Gastrocnemius medialis (tissue), 4 donors: ENCODE measurements at regions not wholly inside any gene's neighbourhood (a gene's known extent, or its start where the extent isn't known, plus 50 kb on each side); places are given as distances from the start of the nearest gene placed in this dataset.

Source experiments
- POLR2A ChIP-seq, 2 donors: fragments of 450-650 bp; IDR thresholded peaks; one replicate each; pipeline ENCODE4 v1.6.1; 2017; ENCODE audit warnings: antibody characterized with exemption in 2 of 2, mild to moderate bottlenecking in 2 of 2, moderate library complexity in 2 of 2
- TF ChIP-seq, protein P1 (sequence below), 5 experiments: fragments of 450-650 bp in 3 of 5; fragments of 200-600 bp in 2 of 5; sonication (generic) in 2 of 5; IDR thresholded peaks in 4 of 5; conservative IDR thresholded peaks in 1 of 5; 1 replicate in 4 of 5; 2 replicates in 1 of 5; pipeline ENCODE4 v1.5.1; 2016 to 2019; ENCODE audit warnings: antibody characterized with exemption in 5 of 5, mild to moderate bottlenecking in 3 of 5, moderate library complexity in 3 of 5

DNA sequence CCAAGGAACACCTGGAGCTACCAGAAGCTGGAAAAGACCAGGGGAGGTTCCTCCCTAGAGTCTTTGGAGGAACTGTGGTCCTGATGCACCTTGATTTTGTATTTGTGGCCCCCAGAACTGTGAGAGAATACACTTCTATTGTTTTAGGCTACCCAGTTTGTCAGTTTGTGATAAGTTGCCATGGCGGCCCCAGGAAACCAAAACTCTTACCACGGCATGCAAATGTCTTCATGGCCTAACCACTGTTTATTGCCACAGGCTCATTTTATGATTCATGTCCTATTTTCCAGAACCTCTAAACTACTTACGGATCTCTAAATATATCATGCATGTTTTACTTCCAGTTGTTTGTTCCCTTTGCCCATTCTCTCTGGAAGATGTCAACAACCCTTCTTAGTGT lies 1250.7 kb upstream of the FAM98A start:
- TF ChIP-seq, protein P1, sequence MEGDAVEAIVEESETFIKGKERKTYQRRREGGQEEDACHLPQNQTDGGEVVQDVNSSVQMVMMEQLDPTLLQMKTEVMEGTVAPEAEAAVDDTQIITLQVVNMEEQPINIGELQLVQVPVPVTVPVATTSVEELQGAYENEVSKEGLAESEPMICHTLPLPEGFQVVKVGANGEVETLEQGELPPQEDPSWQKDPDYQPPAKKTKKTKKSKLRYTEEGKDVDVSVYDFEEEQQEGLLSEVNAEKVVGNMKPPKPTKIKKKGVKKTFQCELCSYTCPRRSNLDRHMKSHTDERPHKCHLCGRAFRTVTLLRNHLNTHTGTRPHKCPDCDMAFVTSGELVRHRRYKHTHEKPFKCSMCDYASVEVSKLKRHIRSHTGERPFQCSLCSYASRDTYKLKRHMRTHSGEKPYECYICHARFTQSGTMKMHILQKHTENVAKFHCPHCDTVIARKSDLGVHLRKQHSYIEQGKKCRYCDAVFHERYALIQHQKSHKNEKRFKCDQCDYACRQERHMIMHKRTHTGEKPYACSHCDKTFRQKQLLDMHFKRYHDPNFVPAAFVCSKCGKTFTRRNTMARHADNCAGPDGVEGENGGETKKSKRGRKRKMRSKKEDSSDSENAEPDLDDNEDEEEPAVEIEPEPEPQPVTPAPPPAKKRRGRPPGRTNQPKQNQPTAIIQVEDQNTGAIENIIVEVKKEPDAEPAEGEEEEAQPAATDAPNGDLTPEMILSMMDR (IDR thresholded peaks at IDR 0.05 in 4 of 5, conservative IDR thresholded peaks at IDR 0.05 in 1 of 5): no peak
- no peak for TF ChIP-seq POLR2A (IDR thresholded peaks at IDR 0.05)
